ENCODE measurements at regions not wholly inside any gene's neighbourhood (a gene's known extent, or its start where the extent isn't known, plus 50 kb on each side); places are given as distances from the start of the nearest gene placed in this dataset.

DNA sequence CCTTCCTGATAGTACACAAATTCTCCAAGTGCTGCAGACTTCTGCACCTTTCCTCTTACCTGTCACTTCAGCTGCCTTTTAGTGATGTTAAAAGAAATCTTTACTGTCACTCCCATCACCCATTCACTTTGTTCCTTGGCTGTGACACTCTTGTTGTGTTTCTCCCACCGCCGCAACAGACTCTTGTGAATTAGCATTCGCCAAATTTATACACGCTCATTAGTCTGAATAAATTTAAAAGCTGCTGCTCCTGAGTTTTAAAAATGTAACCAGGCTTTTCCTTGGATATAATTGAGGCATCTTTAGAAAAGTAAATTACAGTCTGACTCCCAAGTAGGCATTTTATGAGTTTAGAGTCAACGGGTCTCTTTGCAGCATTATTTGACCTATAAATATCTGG lies 1197.9 kb downstream of the BCL11B start:
- CTCF ChIA-PET = no interaction called here
- no peak for DNase-seq (ENCODE audit: low read depth, low spot score)
- no peak overlapping the region for H3K4me3 ChIP-seq (ENCODE audit: low read depth, low read length)
- TF ChIP-seq CTCF (IDR thresholded peaks at IDR 0.05; ENCODE audit: insufficient read depth, low read length, missing control alignments) = no peak
- POLR2A ChIA-PET = no interaction called here

DNA sequence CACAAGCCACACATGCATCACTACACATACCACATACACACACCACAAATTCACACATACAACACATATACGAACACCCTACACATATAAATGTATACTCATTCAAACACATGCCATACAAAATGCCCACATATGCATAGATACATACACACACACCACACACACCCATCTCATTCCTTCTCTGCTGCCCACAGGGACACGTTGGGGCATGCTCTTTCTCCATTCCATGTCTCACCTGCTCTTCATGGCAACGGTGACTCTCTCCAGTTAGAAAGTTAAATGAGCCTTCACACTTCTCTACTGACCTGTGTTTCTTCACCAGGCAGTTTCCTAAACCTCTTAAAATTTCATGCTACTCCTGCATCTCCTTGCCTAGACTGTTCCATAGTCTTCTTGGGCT lies 1194.8 kb downstream of the BCL11B start:
- no peak overlapping the region for H3K4me3 ChIP-seq (ENCODE audit: low read depth, low read length)
- CTCF ChIA-PET = no interaction called here
- no peak for TF ChIP-seq CTCF (IDR thresholded peaks at IDR 0.05; ENCODE audit: insufficient read depth, low read length, missing control alignments)
- DNase-seq (ENCODE audit: low read depth, low spot score) = no peak
- POLR2A ChIA-PET = no interaction called here

DNA sequence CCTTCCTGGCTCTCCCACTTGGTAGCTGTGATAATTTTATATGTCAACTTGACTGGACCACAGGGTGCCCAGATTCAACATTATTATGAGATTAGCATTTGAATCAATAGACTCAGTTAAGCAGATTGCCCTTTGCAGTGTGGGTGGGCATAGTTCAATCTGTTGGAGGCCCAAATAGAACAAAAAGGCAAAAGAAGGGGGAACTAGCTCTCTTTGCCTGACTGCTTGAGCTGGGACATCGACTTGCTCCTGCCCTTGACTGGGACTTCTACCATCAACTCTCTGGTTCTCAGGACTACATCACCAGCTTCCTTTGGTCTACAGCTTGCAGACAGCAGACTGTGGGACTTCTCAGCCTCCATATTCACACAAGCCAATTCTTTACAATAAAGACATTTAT lies 1189.2 kb downstream of the BCL11B start:
- ChIA-PET POLR2A (no interaction called here), CTCF (no interaction called here)
- no peak overlapping the region for H3K4me3 ChIP-seq (ENCODE audit: low read depth, low read length)
- TF ChIP-seq CTCF (IDR thresholded peaks at IDR 0.05; ENCODE audit: insufficient read depth, low read length, missing control alignments) = no peak
- DNase-seq (ENCODE audit: low read depth, low spot score) = no peak

GRCh38 chr14:98085751-98086150 lies 1186.2 kb downstream of the BCL11B start:
- ChIA-PET POLR2A (no interaction called here), CTCF (no interaction called here)

DNA sequence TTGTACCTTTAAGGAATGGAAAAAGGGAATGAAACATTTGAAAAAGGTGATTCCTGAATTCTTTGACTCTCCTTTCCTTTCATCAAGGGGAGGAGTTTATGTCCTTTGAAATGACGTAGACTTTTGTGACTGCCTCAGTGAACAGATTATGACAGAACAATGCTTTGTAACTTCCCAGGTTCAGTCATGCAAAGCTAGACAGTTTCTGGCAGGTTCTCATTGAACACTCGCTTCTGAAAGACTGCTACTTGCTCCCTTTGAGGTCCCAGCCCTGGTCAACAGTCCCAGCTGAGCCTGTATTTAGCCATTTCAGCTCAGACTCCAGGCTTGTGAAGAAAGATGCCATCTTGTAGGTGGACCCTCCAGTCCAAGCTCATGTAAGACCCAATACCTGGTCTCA lies 1178.9 kb downstream of the BCL11B start:
- no peak for DNase-seq (ENCODE audit: low read depth, low spot score)
- no peak overlapping the region for H3K4me3 ChIP-seq (ENCODE audit: low read depth, low read length)
- POLR2A ChIA-PET = no interaction called here
- CTCF ChIA-PET = no interaction called here
- no peak for TF ChIP-seq CTCF (IDR thresholded peaks at IDR 0.05; ENCODE audit: insufficient read depth, low read length, missing control alignments)

More at GRCh38 chr14:98085751-98086150, 1186.2 kb downstream of the BCL11B start:
- no peak overlapping the region for H3K4me3 ChIP-seq (ENCODE audit: low read depth, low read length)
- DNase-seq (ENCODE audit: low read depth, low spot score) = no peak
- no peak for TF ChIP-seq CTCF (IDR thresholded peaks at IDR 0.05; ENCODE audit: insufficient read depth, low read length, missing control alignments)

DNA sequence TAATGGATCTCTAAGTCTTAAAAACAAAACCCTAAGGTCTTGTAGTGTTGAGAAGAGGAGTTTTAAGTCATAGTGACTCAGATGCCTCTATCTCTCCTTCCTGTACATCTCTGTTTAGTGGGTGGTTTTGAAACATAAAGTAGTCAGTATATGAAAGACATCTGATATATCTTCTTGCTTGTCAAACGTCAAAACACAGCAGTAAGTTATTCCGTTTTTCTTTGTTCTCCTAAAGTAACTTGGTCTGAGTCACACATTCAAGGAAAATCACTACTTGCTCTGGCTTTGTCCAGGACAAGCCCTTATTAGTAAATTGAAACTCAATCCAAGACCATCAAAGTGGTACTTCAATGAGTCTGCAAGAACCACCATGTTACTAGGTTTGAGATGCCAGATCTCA lies 1172.5 kb downstream of the BCL11B start:
- no peak overlapping the region for H3K4me3 ChIP-seq (ENCODE audit: low read depth, low read length)
- ChIA-PET POLR2A (no interaction called here), CTCF (no interaction called here)
- no peak for TF ChIP-seq CTCF (IDR thresholded peaks at IDR 0.05; ENCODE audit: insufficient read depth, low read length, missing control alignments)
- DNase-seq (ENCODE audit: low read depth, low spot score) = no peak

All from AG04449 (cell line).